ENCODE measurements at regions not wholly inside any gene's neighbourhood (a gene's known extent, or its start where the extent isn't known, plus 50 kb on each side); places are given as distances from the start of the nearest gene placed in this dataset.
"Not testable (repeated sequence)": the region's sequence is repeated elsewhere in the genome, so short reads cannot be mapped to it uniquely, and the experiment has no call there.

DNA sequence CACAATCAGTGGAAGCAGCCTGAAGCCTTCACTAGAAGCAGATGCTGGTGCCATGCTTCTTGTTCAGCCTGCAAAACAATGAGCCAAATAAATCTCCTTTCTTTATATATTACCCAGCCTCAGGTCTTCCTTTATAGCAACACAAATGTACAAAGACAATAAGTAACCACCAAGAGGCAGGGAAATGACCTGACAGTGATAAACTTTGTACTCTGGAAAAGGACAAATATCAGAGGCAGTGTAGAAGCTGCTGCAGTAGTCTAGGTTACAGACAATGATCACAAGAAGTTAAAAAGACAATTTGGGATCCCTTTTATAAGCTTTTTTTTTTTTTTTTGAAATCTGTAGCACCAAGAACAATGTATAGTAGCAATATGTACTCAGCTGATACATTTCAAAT is 760.3 kb downstream of the TTLL7 start:
- DNase-seq (ENCODE audit: low read depth); H3K4me3 ChIP-seq (ENCODE audit: low read length): not testable (repeated sequence)

DNA sequence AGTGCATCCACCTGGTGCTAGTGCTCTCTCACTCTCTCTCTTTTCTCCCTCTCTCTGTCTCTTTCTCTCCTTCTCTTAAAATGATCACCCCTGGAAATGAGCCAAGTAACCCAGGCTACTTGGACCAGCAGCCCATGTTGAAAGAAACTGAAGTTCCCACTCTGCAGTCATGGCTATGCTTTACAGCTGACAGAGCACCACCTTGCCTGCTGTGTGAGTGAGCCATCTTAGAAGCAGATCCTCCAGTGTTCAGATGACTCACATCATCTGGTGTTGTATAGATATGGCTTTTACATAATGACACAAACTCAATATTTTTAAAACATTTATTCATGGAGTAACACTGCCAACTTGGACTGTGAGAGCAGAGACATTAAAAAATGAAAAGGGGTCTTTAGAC is 779.1 kb downstream of the TTLL7 start:
- not testable (repeated sequence) for H3K4me3 ChIP-seq (ENCODE audit: low read length); DNase-seq (ENCODE audit: low read depth)

DNA sequence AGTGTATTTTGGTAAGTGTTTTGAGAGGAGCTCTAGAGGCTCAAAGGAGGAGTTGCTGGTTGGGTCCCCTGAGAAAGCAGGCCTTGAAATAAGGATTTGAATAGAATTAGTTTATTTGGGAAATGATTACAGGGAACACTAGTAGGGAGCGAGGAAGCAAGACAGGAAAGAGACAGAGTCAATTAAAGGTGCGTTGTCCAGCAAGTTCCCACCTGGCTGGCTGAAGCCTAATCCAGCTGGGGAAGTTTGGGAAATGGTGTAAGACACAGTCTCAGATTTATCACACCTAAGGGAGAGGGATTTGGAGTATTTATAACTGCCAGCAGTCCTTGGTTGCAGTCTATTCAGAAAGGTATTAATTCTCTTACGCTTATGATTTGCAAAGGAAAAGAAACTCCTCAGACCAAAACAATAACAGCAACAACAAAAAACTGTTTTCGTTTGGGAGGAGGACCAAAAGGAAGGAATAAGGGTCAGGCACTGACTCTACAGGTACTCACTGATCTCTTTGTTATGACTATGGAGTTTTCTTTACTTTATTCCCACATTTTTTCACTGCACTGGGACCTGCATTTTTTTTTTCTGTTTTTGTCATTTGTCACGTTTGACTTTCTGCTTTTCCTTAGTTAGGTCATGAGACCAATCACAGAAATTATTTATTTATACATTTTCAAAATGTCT is 780.8 kb downstream of the TTLL7 start:
- DNase-seq (ENCODE audit: low read depth); H3K4me3 ChIP-seq (ENCODE audit: low read length): not testable (repeated sequence)

DNA sequence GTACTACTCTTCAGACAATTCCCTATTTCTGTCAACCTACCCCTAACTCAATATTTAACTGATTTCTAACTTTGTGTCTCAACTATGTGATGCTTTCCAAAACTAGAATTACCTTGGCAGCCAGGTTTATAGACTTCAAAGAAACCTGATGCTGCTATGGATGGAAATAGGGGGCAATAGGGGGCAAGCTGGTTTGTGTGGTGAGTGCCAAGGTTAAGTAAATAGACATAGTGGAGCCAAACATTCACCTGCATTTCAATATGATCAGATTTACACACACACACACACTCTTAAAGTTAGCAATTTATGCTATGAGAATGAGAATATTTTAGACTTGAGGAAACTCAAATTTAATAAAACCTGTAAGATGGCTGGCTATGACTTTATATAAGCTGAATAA is 784.6 kb downstream of the TTLL7 start:
- DNase-seq (ENCODE audit: low read depth); H3K4me3 ChIP-seq (ENCODE audit: low read length): not testable (repeated sequence)

DNA sequence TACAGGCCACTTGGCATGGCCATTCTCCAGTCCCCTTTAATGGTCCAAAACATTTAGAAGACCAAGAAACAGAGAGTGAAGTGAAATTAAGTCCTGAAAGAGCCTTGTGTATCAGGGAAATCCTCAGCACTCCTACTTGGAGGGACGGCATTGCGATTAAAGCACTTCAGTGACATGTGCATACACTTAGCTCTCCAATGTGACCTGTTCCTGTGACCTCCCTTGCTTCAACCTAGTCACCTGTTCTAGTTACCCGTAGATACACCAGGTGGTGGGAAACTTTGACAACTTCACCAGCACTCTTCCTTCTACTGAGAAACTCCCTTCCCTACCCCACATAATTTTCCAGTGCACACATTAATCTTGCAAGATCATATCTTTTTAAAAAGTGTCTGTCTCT is 785.3 kb downstream of the TTLL7 start:
- H3K4me3 ChIP-seq (ENCODE audit: low read length); DNase-seq (ENCODE audit: low read depth): not testable (repeated sequence)

DNA sequence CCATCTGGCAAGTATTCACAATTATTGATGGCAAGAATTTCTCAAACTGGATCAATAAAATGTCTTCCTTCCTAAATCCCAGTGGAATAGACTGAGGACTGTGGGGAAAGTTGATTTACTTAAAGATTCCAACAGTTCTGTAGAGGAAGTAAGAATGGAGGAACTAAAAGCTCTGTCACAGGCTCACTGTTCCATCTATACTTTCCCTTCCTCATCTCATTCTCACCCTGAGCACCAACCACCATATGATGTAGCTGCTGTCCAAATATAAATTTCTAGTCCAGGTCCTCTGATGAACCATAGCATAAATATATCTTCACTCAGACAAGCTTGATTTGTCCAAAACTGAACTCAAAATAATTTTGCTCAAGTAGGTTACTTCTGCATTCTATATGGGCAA is 786.9 kb downstream of the TTLL7 start:
- DNase-seq (ENCODE audit: low read depth); H3K4me3 ChIP-seq (ENCODE audit: low read length): not testable (repeated sequence)

DNA sequence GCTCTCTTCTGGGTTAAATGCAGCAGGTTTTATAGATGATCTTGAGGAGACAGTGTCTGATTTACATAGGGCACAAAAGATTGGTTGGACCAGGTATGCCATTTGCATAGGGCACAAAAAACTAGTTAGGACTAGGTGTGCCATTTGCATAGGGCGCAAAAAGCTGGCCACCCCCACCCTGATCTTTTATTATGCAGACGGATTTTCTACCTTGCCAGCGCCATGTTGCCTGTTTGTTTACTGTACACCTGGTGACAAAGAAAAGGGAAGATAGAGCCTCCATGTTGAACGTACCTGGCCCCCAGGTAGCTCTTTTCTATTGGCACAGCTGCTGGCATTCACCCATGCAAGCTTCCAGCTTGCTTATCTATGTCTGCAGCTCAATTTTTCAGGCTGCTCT is 790.4 kb downstream of the TTLL7 start:
- not testable (repeated sequence) for H3K4me3 ChIP-seq (ENCODE audit: low read length); DNase-seq (ENCODE audit: low read depth)

DNA sequence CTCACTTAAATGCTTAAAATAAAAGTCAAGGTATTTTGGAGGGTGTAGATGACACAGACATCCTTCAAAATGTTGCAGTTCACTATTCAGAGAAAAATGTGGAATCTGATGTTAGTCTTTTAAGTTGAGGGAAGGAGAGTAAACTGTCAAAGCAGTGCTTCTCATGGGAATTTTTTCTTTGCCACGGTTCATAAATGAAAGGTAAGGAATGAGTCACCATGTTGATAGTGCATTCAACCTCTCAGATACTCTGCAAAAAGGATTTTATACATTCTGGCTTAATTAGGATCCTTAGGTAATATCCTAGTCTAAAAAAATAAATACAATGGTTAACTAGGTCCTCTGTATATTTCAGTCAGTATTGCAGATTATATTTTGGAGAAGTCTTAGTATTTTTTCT is 804.3 kb downstream of the TTLL7 start:
- H3K4me3 ChIP-seq (ENCODE audit: low read length); DNase-seq (ENCODE audit: low read depth): not testable (repeated sequence)

DNA sequence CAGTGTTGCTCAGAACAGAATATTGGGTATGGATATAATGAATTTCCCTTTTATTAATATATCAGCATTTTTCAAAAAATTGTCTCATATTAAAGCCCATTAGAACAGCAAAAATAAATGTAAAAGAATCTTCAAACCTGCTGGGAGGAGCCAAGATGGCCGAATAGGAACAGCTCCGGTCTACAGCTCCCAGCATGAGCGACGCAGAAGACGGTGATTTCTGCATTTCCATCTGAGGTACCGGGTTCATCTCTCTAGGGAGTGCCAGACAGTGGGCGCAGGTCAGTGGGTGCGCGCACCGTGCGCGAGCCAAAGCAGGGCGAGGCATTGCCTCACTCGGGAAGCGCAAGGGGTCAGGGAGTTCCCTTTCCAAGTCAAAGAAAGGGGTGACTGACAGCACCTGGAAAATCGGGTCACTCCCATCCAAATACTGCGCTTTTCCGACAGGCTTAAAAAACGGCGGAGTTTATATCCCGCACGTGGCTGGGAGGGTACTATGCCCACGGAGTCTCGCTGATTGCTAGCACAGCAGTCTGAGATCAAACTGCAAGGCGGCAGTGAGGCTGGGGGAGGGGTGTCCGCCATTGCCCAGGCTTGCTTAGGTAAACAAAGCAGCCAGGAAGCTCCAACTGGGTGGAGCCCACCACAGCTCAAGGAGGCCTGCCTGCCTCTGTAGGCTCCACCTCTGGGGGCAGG is 816.8 kb downstream of the TTLL7 start:
- DNase-seq (ENCODE audit: low read depth); H3K4me3 ChIP-seq (ENCODE audit: low read length): not testable (repeated sequence)

DNA sequence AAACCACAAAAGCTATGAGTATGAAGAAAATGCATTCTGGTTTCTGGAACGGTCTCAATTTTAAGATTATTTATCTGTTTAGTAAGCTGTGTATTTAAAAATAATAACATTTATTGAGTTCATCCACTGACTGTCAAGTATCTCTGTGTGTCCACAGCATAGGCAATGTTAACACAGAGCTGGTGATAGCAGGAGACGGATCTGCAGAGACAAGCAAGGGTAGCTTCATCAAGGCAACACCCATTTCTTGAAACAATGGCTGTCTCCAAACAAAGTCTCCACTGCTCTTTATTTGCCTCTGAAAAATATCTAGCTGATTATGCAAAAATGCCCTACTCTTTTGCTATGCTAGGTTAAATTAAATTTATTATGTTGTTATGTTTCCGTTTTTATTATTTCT is 818.3 kb downstream of the TTLL7 start:
- not testable (repeated sequence) for DNase-seq (ENCODE audit: low read depth); H3K4me3 ChIP-seq (ENCODE audit: low read length)

DNA sequence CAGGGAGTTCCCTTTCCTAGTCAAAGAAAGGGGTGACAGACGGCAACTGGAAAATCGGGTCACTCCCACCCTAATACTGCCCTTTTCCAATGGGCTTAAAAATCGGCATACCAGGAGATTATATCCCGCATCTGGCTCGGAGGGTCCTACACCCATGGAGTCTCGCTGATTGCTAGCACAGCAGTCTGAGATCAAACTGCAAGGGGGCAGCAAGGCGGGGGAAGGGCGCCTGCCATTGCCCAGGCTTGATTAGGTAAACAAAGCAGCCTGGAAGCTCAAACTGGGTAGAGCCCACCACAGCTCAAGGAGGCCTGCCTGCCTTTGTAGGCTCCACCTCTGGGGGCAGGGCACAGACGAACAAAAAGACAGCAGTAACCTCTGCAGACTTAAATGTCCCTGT is 831.3 kb downstream of the TTLL7 start:
- not testable (repeated sequence) for H3K4me3 ChIP-seq (ENCODE audit: low read length); DNase-seq (ENCODE audit: low read depth)

DNA sequence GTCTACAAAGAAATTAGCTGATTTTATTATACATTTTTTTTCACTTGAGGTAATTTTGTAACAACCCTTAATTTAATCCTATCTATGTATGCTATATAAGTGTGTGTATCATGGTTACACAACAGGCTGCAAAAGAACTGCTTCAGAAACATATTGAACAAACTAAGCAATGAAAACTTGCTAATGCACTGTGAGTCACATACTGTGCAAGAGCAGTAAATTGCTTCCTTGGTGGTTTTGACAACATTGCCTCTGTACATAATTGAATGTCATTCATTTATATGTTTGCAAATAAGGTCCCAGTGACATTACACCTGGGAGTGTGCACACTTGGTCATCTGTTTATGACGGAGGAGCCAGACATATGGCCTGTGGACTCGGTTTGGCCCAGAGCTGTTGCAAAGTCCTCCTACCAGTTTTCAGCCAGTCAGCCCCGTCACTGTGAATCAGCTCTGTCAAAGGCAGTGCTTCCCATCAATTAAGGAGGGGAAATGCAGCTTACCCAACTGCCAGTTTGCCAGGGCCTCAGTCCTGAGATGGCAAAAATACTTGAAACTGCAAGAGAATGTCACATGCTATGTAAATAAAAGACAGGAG is 835.0 kb downstream of the TTLL7 start:
- peak; percentile 40 for DNase-seq (ENCODE audit: low read depth)
- H3K4me3 ChIP-seq (ENCODE audit: low read length) = not testable (repeated sequence)

DNA sequence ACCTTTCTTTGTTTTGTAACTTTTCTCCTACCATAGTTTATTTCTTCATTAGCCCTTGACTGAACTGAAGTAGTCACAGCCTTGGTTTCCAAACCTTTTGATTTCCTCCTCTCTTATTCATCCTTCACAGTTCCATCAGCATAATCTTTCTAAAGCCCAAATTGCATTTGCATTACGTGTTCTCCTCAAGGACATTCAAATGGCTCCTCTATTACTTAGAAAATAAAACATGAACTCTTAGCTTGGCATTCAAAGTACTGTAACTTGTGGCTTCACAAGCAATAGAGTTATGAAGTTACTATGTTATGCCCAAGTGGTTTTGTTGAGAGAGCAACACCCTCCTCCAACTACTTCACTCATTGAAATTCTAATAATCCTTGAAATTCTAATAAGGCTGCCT is 840.0 kb downstream of the TTLL7 start:
- not testable (repeated sequence) for H3K4me3 ChIP-seq (ENCODE audit: low read length); DNase-seq (ENCODE audit: low read depth)

DNA sequence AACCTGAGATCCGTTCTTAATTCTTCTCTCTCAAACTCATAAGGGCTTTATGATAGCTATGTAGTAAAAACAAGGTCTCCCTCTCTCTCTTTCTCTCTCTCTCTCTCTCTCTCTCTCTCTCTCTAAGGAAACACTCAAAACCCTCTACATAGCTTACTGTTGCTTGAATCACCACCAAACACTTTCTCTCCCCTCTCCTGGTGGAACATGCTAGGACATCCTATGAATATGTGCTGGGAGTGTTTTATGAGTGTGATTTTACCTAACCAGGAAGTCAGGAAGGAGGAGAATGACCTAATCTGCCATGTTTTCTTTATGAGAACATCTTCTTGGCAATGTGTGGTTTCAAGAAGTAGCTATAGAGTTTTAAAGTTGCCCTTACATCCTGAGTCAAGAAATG is 844.6 kb downstream of the TTLL7 start:
- not testable (repeated sequence) for H3K4me3 ChIP-seq (ENCODE audit: low read length)
- peak; percentile 3 for DNase-seq (ENCODE audit: low read depth)

DNA sequence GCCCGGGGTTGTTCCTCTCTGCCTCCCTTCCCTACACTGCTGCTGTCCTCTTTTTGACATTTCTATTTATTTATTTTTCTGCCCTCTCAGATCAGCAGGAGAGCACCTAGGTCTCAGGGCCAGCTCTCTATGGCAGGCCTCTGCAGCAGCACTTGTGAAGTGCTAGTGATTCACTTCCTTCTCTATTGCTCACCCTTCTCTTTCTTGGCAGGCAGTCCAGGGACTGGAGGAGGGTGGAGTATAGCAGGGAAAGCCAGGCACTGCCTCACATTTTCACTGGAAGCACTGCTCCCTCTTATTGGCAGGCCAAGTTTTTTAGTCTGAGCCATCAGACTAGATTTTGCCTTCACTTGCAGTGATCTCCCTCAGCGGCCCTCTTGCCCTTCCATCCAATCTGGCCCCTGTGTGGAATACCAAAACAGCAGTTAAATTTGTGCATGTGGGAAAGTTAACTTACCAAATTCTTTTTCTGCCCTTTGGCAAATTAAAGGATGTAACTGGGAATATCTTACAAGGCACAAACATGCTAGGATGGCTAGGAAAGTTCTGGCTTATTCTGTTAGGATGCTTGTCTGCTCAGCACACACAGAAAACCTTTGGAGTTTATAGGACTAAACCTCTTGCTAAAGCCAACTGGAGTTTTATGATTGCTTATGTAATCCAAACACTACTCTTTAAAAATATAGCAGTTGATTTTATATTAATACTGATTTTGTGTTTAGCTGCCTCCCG is 847.6 kb downstream of the TTLL7 start:
- not testable (repeated sequence) for H3K4me3 ChIP-seq (ENCODE audit: low read length)
- peak; percentile 81 for DNase-seq (ENCODE audit: low read depth)

DNA sequence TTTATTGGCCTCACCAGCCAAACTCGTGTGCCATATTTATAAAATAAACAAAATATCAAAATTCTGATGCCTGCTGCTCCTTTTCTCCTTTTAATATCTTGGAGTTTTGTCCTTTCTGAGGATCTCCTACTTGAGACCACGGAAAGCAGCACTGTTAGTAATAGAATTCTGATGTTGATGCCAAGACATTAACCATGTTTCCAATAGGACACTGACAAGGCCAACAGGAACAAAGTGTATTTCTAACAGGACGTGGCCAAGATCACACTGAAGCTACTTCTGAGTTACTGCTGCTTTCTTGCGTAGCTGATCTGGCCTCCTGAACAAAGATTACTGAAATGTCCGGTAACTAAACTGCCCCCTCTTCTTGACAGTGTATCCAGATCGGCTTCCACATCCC is 848.5 kb downstream of the TTLL7 start:
- not testable (repeated sequence) for H3K4me3 ChIP-seq (ENCODE audit: low read length)
- DNase-seq (ENCODE audit: low read depth) = peak; percentile 11

DNA sequence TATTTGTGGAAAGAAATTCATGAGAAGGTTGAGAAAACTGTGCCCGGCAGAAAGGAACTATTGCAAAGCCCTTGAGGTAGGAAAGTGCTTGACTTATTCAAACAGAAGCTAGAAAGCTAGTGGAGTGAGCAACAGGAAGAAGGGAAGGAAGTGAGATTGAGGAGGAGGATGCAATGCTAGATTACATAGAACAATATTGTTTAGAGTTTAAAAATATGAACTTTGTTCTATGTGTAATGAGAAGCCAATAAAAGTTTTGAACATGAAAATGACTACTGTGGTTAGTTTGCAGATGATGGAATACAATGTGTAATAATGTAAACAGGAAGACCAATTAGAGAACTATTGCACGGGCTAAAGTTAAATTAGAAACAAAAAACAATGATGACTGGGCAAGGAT is 853.1 kb downstream of the TTLL7 start:
- DNase-seq (ENCODE audit: low read depth); H3K4me3 ChIP-seq (ENCODE audit: low read length): not testable (repeated sequence)

DNA sequence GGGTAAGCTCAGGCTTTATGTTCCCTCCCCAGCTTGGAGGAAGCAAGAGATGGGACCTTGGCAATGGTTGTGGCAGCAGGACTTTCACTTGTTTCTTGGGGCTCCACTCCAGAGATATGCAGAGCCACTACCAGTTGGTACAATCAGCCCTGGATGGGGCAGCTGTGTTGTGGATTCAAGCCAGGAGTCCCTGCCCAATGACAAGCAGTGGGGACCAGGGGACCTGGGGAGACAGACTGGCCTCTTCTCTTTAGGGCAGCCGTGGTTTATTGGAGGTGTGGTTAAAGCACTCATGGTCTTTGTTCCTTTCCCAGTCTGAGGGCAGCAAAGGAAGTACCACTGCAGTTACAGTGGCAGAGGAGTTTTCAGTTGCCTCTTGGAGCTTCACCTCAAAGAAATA is 856.1 kb downstream of the TTLL7 start:
- not testable (repeated sequence) for DNase-seq (ENCODE audit: low read depth); H3K4me3 ChIP-seq (ENCODE audit: low read length)

DNA sequence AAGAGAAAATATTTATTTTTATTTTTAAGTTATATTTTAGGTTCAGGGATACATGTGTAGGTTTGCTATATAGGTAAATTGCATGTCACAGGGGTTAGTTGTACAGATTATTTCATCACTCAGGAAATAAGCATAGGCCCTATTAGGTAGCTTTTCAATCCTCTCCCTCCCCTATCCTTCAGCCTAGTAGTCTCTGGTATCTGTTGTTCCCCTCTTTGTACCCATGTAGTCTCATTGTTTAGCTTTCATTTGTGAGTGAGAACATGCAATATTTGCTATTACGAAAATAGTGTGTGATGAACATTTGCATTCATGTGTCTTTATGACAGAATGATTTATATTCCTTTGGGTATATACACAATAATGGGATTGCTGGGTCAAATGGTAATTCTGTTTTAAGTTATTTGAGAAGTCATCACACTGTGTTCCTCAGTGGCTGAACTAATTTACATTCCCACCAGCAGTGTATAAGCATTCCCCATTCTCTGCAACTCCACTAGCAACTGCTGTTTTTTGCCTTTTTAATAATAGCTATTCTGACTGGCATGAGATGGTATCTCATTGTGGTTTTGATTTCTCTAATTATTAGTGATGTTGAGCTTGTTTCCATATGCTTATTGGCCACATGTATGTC is 863.3 kb downstream of the TTLL7 start:
- H3K4me3 ChIP-seq (ENCODE audit: low read length); DNase-seq (ENCODE audit: low read depth): not testable (repeated sequence)
